Loucy (cell line): ENCODE measurements at regions not wholly inside any gene's neighbourhood (a gene's known extent, or its start where the extent isn't known, plus 50 kb on each side); places are given as distances from the start of the nearest gene placed in this dataset.

Experiments
- CTCF ChIP-seq: fragments of 200-600 bp; sonication (generic); conservative IDR thresholded peaks from 2 replicates; pipeline ENCODE4 v1.5.1; 2014; ENCODE audit warnings: mild to moderate bottlenecking, antibody characterized with exemption, low read length
- EZH2phosphoT487 ChIP-seq: fragments of 200-600 bp; IDR thresholded peaks from 2 replicates; pipeline ENCODE4 v1.6.1; 2018; ENCODE audit warnings: antibody characterized with exemption, mild to moderate bottlenecking, moderate library complexity, borderline replicate concordance

- TF ChIP-seq CTCF = no peak
- TF ChIP-seq EZH2phosphoT487 = no peak
Observed at GRCh38 chr4:98816816-98817215, 112.1 kb downstream of the EIF4E start.
